HG03060 (cell line): ENCODE measurements at regions not wholly inside any gene's neighbourhood (a gene's known extent, or its start where the extent isn't known, plus 50 kb on each side); places are given as distances from the start of the nearest gene placed in this dataset.
"Not testable (repeated sequence)": the region's sequence is repeated elsewhere in the genome, so short reads cannot be mapped to it uniquely, and the experiment has no call there.

ENCODE experiments used
- ATAC-seq: cut with Tn5 transposase; IDR thresholded peaks from one replicate; pipeline ENCODE4 v1.9.1; 2021; ENCODE audit warnings: low read depth, moderate number of reproducible peaks; ENCODE audit not compliant: unreplicated experiment

GRCh38 chr6:3900744-3901336 lies 51.7 kb downstream of the FAM50B start:
- ATAC-seq, result no peak

- no peak for ATAC-seq
These were observed 53.9 kb downstream of the FAM50B start for GRCh38 chr6:3902871-3903648.

- ATAC-seq, result no peak
These were observed 55.3 kb downstream of the FAM50B start for GRCh38 chr6:3904518-3904917.

GRCh38 chr6:3905945-3906845 lies 57.0 kb downstream of the FAM50B start:
- ATAC-seq, result no peak

GRCh38 chr6:3906846-3907151 lies 57.6 kb downstream of the FAM50B start:
- ATAC-seq, result no peak

GRCh38 chr6:3908223-3908622 lies 59.0 kb downstream of the FAM50B start:
- no peak for ATAC-seq

GRCh38 chr6:3908961-3909360 lies 59.8 kb downstream of the FAM50B start:
- no peak for ATAC-seq

- ATAC-seq, result no peak
These were observed 61.0 kb downstream of the FAM50B start for GRCh38 chr6:3910106-3910663.

- ATAC-seq, result no peak
These were observed 62.0 kb downstream of the FAM50B start for GRCh38 chr6:3911130-3911529.

GRCh38 chr6:3911614-3912336 lies 62.6 kb downstream of the FAM50B start:
- no peak for ATAC-seq

- ATAC-seq, result no peak
These were observed 63.3 kb downstream of the FAM50B start for GRCh38 chr6:3912361-3913076.

GRCh38 chr6:3913077-3913957 lies 64.1 kb downstream of the FAM50B start:
- ATAC-seq, result no peak

GRCh38 chr6:3913958-3914337 lies 64.8 kb downstream of the FAM50B start:
- no peak for ATAC-seq

GRCh38 chr6:3915076-3915791 lies 66.1 kb downstream of the FAM50B start:
- ATAC-seq, result no peak

GRCh38 chr6:3916211-3916610 lies 67.0 kb downstream of the FAM50B start:
- ATAC-seq, result no peak

GRCh38 chr6:3916749-3917148 lies 67.6 kb downstream of the FAM50B start:
- ATAC-seq, result not testable (repeated sequence)

- no peak for ATAC-seq
These were observed 69.3 kb downstream of the FAM50B start for GRCh38 chr6:3918469-3918868.

GRCh38 chr6:3919130-3919628 lies 70.0 kb downstream of the FAM50B start:
- no peak for ATAC-seq
